Keratinocyte (primary cell): ENCODE measurements at regions not wholly inside any gene's neighbourhood (a gene's known extent, or its start where the extent isn't known, plus 50 kb on each side); places are given as distances from the start of the nearest gene placed in this dataset.

Experiments
- DNase-seq: peaks from one replicate; pipeline ENCODE4 v3.0.0-alpha.2; 2011; ENCODE audit warnings: low read depth, missing footprints, low spot score
- FAIRE-seq: peaks from 2 replicates; lab custom pipeline; 2011; peaks lifted over from hg19 to GRCh38; lab: Jason Lieb, UNC
- H2AFZ ChIP-seq: 2 replicates; pipeline ENCODE4 v1.6.0; 2012; ENCODE audit warnings: low read length, control low read depth, inconsistent platforms; ENCODE audit not compliant: control insufficient read depth
- H3K27ac ChIP-seq: 2 replicates; pipeline ENCODE4 v1.5.1; 2011; ENCODE audit warnings: low read length; ENCODE audit not compliant: control insufficient read depth, insufficient read depth
- H3K27me3 ChIP-seq: 3 replicates; pipeline ENCODE4 v1.6.0; 2011; ENCODE audit warnings: low read length; ENCODE audit not compliant: control insufficient read depth, insufficient read depth; ENCODE audit errors: extremely low read depth
- H3K36me3 ChIP-seq, 2 experiments: 2 replicates in 1 of 2; 3 replicates in 1 of 2; pipeline ENCODE4 v1.5.1; 2011; ENCODE audit warnings: low read length in 2 of 2, mild to moderate bottlenecking in 1 of 2; ENCODE audit not compliant: control insufficient read depth in 2 of 2, insufficient read depth in 2 of 2; ENCODE audit errors: extremely low read depth in 1 of 2
- H3K4me1 ChIP-seq: 3 replicates; pipeline ENCODE4 v1.5.1; 2011; ENCODE audit warnings: low read length; ENCODE audit not compliant: control insufficient read depth, insufficient read depth; ENCODE audit errors: extremely low read depth
- H3K4me2 ChIP-seq: 3 replicates; pipeline ENCODE4 v1.6.0; 2011; ENCODE audit warnings: low read depth, low read length; ENCODE audit not compliant: control insufficient read depth, insufficient read depth; ENCODE audit errors: extremely low read depth
- H3K4me3 ChIP-seq, 3 experiments: fragments of 200-600 bp in 1 of 3; sonication (generic) in 1 of 3; 2 replicates in 2 of 3; 3 replicates in 1 of 3; pipeline ENCODE4 v1.5.1; 2011 to 2016; ENCODE audit warnings: low read length in 3 of 3, mild to moderate bottlenecking in 3 of 3, control low read depth in 2 of 3, inconsistent platforms in 1 of 3, low read depth in 1 of 3, mixed read lengths in 1 of 3, mixed run types in 1 of 3, moderate library complexity in 1 of 3; ENCODE audit not compliant: control insufficient read depth in 2 of 3, insufficient read depth in 2 of 3; ENCODE audit errors: extremely low read depth in 1 of 3
- H3K79me2 ChIP-seq: 2 replicates; pipeline ENCODE4 v1.6.0; 2012; ENCODE audit warnings: low read length; ENCODE audit not compliant: control insufficient read depth, insufficient read depth
- H3K9ac ChIP-seq: 3 replicates; pipeline ENCODE4 v1.6.0; 2011; ENCODE audit warnings: low read length; ENCODE audit not compliant: control insufficient read depth, insufficient read depth; ENCODE audit errors: extremely low read depth
- H3K9me1 ChIP-seq: 3 replicates; pipeline ENCODE4 v1.6.0; 2011; ENCODE audit warnings: low read length; ENCODE audit not compliant: control insufficient read depth, insufficient read depth; ENCODE audit errors: extremely low read depth
- H3K9me3 ChIP-seq: 2 replicates; pipeline ENCODE4 v1.5.1; 2012; ENCODE audit warnings: low read depth, low read length; ENCODE audit not compliant: control insufficient read depth
- H4K20me1 ChIP-seq: 3 replicates; pipeline ENCODE4 v1.6.0; 2011; ENCODE audit warnings: low read length; ENCODE audit not compliant: control insufficient read depth, insufficient read depth; ENCODE audit errors: extremely low read depth
- EZH2 ChIP-seq: IDR thresholded peaks from one replicate; pipeline ENCODE4 v1.6.1; 2012; ENCODE audit warnings: inconsistent platforms, mild to moderate bottlenecking, low read length, moderate library complexity
- dilution Hi-C: fragments of 300-500 bp; cut with MboI; formaldehyde crosslinking; loops from one replicate; pipeline ENCODE4 v1.7.0; 2020; ENCODE audit warnings: low sequenced_read_pairs; ENCODE audit not compliant: extremely low pct_ligation_motif_present
- TF ChIP-seq, protein P1 (sequence below), 3 experiments: IDR thresholded peaks in 1 of 3; conservative IDR thresholded peaks in 1 of 3; optimal IDR thresholded peaks in 1 of 3; 2 replicates in 2 of 3; 3 replicates in 1 of 3; pipeline versions ENCODE3 to v1.5.1; 2011; ENCODE audit warnings: low read length in 3 of 3, mild to moderate bottlenecking in 3 of 3, moderate library complexity in 2 of 3, control low read depth in 1 of 3, inconsistent platforms in 1 of 3; ENCODE audit not compliant: insufficient read depth in 2 of 3; ENCODE audit errors: extremely low read depth in 1 of 3

DNA sequence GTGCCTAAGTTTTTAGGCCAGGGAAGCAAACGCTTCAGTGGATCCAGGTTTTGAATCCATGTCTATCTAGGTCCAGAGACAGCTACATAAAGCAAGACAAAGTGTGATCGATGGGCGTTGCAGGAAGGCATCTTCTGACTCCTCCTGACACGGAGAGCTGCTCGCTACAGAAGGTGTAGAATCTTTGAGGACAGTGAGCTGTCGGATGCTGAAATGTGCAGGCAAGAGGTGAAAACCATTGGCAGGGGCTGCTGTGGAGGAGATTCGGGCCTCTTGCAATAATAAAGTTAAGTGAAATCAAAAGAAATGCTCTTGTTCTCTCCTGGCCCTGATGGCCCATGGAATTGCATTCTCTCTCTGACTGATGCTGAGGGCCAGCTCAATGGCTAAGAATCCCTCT is 336.2 kb downstream of the CYRIA start:
- no peaks in the 10 kb centered on the region for H3K79me2 ChIP-seq
- no peak overlapping the region for H3K27ac ChIP-seq
- H3K27me3 ChIP-seq = no peaks in the 10 kb centered on the region
- no peak overlapping the region for H3K4me2 ChIP-seq
- H2AFZ ChIP-seq = no peak overlapping the region
- FAIRE-seq = no peak
- H3K9ac ChIP-seq = no peak overlapping the region
- no peaks in the 10 kb centered on the region for H3K9me3 ChIP-seq
- dilution Hi-C loops = no loop called here
- H3K4me1 ChIP-seq = no peaks in the 10 kb centered on the region
- DNase-seq = no peak
- TF ChIP-seq, protein P1, sequence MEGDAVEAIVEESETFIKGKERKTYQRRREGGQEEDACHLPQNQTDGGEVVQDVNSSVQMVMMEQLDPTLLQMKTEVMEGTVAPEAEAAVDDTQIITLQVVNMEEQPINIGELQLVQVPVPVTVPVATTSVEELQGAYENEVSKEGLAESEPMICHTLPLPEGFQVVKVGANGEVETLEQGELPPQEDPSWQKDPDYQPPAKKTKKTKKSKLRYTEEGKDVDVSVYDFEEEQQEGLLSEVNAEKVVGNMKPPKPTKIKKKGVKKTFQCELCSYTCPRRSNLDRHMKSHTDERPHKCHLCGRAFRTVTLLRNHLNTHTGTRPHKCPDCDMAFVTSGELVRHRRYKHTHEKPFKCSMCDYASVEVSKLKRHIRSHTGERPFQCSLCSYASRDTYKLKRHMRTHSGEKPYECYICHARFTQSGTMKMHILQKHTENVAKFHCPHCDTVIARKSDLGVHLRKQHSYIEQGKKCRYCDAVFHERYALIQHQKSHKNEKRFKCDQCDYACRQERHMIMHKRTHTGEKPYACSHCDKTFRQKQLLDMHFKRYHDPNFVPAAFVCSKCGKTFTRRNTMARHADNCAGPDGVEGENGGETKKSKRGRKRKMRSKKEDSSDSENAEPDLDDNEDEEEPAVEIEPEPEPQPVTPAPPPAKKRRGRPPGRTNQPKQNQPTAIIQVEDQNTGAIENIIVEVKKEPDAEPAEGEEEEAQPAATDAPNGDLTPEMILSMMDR (optimal IDR thresholded peaks at IDR 0.05 in 1 of 3, IDR thresholded peaks at IDR 0.05 in 1 of 3, conservative IDR thresholded peaks at IDR 0.05 in 1 of 3; ENCODE audit: extremely low read depth in 1 of 3, insufficient read depth in 2 of 3, low read length in 3 of 3) = no peak
- TF ChIP-seq EZH2 = no peak
- no peaks in the 10 kb centered on the region for H4K20me1 ChIP-seq
- H3K36me3 ChIP-seq = no peaks in the 10 kb centered on the region
- no peak overlapping the region for H3K4me3 ChIP-seq
- no peaks in the 10 kb centered on the region for H3K9me1 ChIP-seq

DNA sequence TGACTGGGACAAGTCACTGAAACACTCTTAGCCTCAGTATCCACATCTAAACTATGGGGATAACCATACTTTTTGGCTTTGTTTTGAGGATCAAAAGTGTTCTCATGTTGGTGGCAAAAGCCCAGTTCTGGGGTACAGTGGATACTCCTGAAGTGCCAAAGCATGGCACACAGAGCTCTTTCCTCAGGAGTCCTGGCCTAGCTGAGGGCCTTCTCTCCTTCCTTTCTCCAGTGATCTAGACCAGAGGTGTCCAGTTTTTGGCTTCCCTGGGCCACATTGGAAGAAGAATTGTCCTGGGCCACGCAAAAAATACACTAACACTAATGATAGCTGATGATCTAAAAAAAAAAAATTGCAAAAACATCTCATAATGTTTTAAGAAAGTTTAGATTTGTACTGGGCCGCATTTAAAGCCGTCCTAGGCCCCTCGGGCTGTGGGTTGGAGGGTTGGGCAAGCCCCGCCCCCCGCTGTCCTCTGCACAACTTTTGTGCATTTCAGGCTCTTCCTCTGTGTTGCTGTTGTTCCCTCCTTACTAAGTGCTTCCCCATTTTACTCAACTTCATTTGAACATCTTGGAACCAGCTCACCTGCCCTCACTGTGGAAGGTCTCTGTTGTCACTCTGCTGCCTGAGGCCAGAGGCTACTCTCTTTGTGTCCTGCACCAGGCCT is 337.0 kb downstream of the CYRIA start:
- Histone ChIP-seq H3K9ac (no peak overlapping the region), H3K27ac (no peak overlapping the region), H3K4me1 (no peaks in the 10 kb centered on the region), H4K20me1 (no peaks in the 10 kb centered on the region), H3K79me2 (no peaks in the 10 kb centered on the region), H3K4me2 (no peak overlapping the region), H3K36me3 (no peaks in the 10 kb centered on the region), H2AFZ (no peak overlapping the region), H3K4me3 (no peak overlapping the region), H3K9me3 (no peaks in the 10 kb centered on the region), H3K27me3 (no peaks in the 10 kb centered on the region), H3K9me1 (no peaks in the 10 kb centered on the region)
- DNase-seq (no peak), FAIRE-seq (no peak)
- dilution Hi-C loops = no loop called here
- TF ChIP-seq, protein P1 (optimal IDR thresholded peaks at IDR 0.05 in 1 of 3, IDR thresholded peaks at IDR 0.05 in 1 of 3, conservative IDR thresholded peaks at IDR 0.05 in 1 of 3; ENCODE audit: extremely low read depth in 1 of 3, insufficient read depth in 2 of 3, low read length in 3 of 3) = no peak
- TF ChIP-seq EZH2 = no peak
